ENCODE measurements at regions not wholly inside any gene's neighbourhood (a gene's known extent, or its start where the extent isn't known, plus 50 kb on each side); places are given as distances from the start of the nearest gene placed in this dataset.

DNA sequence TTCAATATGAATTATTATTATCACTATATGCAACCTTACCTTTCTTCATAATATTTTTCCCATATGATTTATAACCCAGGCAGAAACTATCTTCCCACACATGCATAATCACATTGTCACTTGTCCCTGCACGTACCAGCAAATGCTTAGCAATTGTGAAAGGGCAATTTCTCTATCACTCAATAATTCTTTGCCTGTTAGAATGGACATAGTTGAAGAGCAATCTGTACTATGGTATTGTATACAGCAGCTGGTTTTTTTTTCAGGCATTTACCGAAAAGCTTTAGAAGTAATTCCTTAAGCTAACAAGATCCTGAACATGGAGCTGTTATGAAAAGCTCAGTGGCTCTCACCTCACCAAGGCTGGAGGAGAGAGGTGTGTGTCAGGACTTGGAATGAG lies 999.5 kb downstream of the TUSC7 start:
- Histone ChIP-seq H3K27ac (ENCODE audit: low read length) (no peak overlapping the region), H4K20me1 (ENCODE audit: insufficient read depth, low read length) (no peaks in the 10 kb centered on the region), H3K4me3 (ENCODE audit: low read length) (no peak overlapping the region), H3K4me1 (ENCODE audit: low read length) (no peaks in the 10 kb centered on the region), H3K79me2 (ENCODE audit: low read length) (no peaks in the 10 kb centered on the region), H3K9me3 (ENCODE audit: insufficient read depth, low read length) (no peaks in the 10 kb centered on the region), H3K9ac (ENCODE audit: low read length) (no peak overlapping the region), H3K4me2 (ENCODE audit: low read length) (no peak overlapping the region), H2AFZ (ENCODE audit: low read depth, low read length) (no peak overlapping the region), H3K27me3 (ENCODE audit: low read depth, low read length) (peaks cover 4% of the 10 kb centered on the region; the same call in 1 of the 2 replicates), H3K36me3 (replicated peaks; ENCODE audit: low read depth, low read length) (no peaks in the 10 kb centered on the region)
- TF ChIP-seq EZH2phosphoT487 (IDR thresholded peaks at IDR 0.05; ENCODE audit: low read depth) (no peak), CTCF (IDR thresholded peaks at IDR 0.05; ENCODE audit: low read depth, low read length) (no peak)

- no peaks in the 10 kb centered on the region for H4K20me1 ChIP-seq (ENCODE audit: insufficient read depth, low read length)
- H3K4me2 ChIP-seq (ENCODE audit: low read length) = no peak overlapping the region
Measured at GRCh38 chr3:117710501-117710900, 1000.9 kb downstream of the TUSC7 start.

GRCh38 chr3:117719316-117719926 lies 1009.8 kb downstream of the TUSC7 start:
- peaks cover 40% of the 10 kb centered on the region for H3K4me1 ChIP-seq (ENCODE audit: low read length)
- no peaks in the 10 kb centered on the region for H3K79me2 ChIP-seq (ENCODE audit: low read length)
- no peaks in the 10 kb centered on the region for H4K20me1 ChIP-seq (ENCODE audit: insufficient read depth, low read length)
- H3K27ac ChIP-seq (ENCODE audit: low read length) = no peak overlapping the region
- no peak overlapping the region for H3K4me3 ChIP-seq (ENCODE audit: low read length)
- no peak overlapping the region for H3K9ac ChIP-seq (ENCODE audit: low read length)
- no peaks in the 10 kb centered on the region for H3K9me3 ChIP-seq (ENCODE audit: insufficient read depth, low read length)
- no peaks in the 10 kb centered on the region; the same call in 1 of the 2 replicates for H3K27me3 ChIP-seq (ENCODE audit: low read depth, low read length)
- TF ChIP-seq EZH2phosphoT487 (IDR thresholded peaks at IDR 0.05; ENCODE audit: low read depth) (no peak), CTCF (IDR thresholded peaks at IDR 0.05; ENCODE audit: low read depth, low read length) (peak; percentile 84)
- H3K36me3 ChIP-seq (replicated peaks; ENCODE audit: low read depth, low read length) = no peaks in the 10 kb centered on the region
- H3K4me2 ChIP-seq (ENCODE audit: low read length) = peak overlapping the region; percentile 22; the same call in 1 of the 2 replicates
- H2AFZ ChIP-seq (ENCODE audit: low read depth, low read length) = no peak overlapping the region

More at GRCh38 chr3:117710501-117710900, 1000.9 kb downstream of the TUSC7 start:
- Histone ChIP-seq H3K36me3 (replicated peaks; ENCODE audit: low read depth, low read length) (no peaks in the 10 kb centered on the region), H3K27me3 (ENCODE audit: low read depth, low read length) (no peaks in the 10 kb centered on the region; the same call in 1 of the 2 replicates), H3K79me2 (ENCODE audit: low read length) (no peaks in the 10 kb centered on the region), H2AFZ (ENCODE audit: low read depth, low read length) (no peak overlapping the region), H3K4me1 (ENCODE audit: low read length) (no peaks in the 10 kb centered on the region), H3K27ac (ENCODE audit: low read length) (no peak overlapping the region), H3K9ac (ENCODE audit: low read length) (no peak overlapping the region), H3K4me3 (ENCODE audit: low read length) (no peak overlapping the region), H3K9me3 (ENCODE audit: insufficient read depth, low read length) (no peaks in the 10 kb centered on the region)
- no peak for TF ChIP-seq CTCF (IDR thresholded peaks at IDR 0.05; ENCODE audit: low read depth, low read length)
- TF ChIP-seq EZH2phosphoT487 (IDR thresholded peaks at IDR 0.05; ENCODE audit: low read depth) = no peak

DNA sequence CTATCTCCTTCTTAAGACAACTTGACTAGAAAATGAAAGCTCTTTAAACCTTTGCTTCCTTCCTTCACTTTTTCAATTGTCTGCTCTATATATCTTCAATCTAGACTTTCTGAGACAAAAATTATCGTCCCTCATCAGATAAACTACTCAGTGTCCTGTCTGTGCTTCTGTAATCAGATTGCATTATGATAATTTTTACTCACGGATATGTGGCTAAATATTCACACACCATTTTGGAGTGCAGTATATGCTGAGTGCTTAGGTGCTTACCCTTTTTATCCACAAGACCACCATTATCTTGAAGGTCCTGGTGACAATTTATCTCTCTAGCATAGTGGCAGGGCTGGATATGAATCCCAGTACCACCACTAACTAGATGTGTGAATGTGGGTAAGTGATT lies 1012.3 kb downstream of the TUSC7 start:
- H3K4me2 ChIP-seq (ENCODE audit: low read length) = peak overlapping the region; percentile 66
- no peak overlapping the region for H3K9ac ChIP-seq (ENCODE audit: low read length)
- TF ChIP-seq CTCF (IDR thresholded peaks at IDR 0.05; ENCODE audit: low read depth, low read length) = no peak
- no peak for TF ChIP-seq EZH2phosphoT487 (IDR thresholded peaks at IDR 0.05; ENCODE audit: low read depth)
- H2AFZ ChIP-seq (ENCODE audit: low read depth, low read length) = no peak overlapping the region
- H3K27ac ChIP-seq (ENCODE audit: low read length) = no peak overlapping the region
- H3K36me3 ChIP-seq (replicated peaks; ENCODE audit: low read depth, low read length) = no peaks in the 10 kb centered on the region
- H3K79me2 ChIP-seq (ENCODE audit: low read length) = no peaks in the 10 kb centered on the region
- no peaks in the 10 kb centered on the region for H4K20me1 ChIP-seq (ENCODE audit: insufficient read depth, low read length)
- peaks cover 40% of the 10 kb centered on the region for H3K4me1 ChIP-seq (ENCODE audit: low read length)
- no peaks in the 10 kb centered on the region; the same call in 1 of the 2 replicates for H3K27me3 ChIP-seq (ENCODE audit: low read depth, low read length)
- no peaks in the 10 kb centered on the region for H3K9me3 ChIP-seq (ENCODE audit: insufficient read depth, low read length)
- no peak overlapping the region for H3K4me3 ChIP-seq (ENCODE audit: low read length)

Measured in OCI-LY3 (cell line).